ENCODE measurements at regions not wholly inside any gene's neighbourhood (a gene's known extent, or its start where the extent isn't known, plus 50 kb on each side); places are given as distances from the start of the nearest gene placed in this dataset.

DNA sequence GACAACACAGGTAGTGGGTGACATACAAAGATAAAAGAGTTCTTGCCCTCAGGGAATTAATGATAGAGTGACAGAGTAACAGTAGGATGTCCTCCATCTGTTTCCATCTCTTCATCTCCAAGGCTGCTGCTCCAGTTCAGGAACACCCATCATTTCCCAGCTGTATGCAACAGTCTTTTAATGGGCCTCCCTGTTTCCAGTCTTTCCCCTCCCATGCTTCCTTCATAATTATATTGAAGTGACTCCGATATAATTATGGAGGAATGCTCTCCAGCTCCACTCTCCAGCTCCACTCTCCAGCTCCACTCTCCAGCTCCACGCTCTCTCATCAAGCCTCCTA is 65.3 kb upstream of the MSN start:
- TF ChIP-seq NRF1 (IDR thresholded peaks at IDR 0.05; ENCODE audit: low read depth, low read length) (no peak), NFIC (IDR thresholded peaks at IDR 0.05; ENCODE audit: borderline replicate concordance) (no peak), FOXJ3 (CRISPR knock-in tag; IDR thresholded peaks at IDR 0.05) (no peak), RCOR1 (IDR thresholded peaks at IDR 0.05; ENCODE audit: low read length) (no peak), MXI1 (IDR thresholded peaks at IDR 0.05; ENCODE audit: low read depth, low read length) (no peak), EZH2phosphoT487 (IDR thresholded peaks at IDR 0.05; ENCODE audit: borderline replicate concordance, low read depth) (no peak), SIN3A (IDR thresholded peaks at IDR 0.05; ENCODE audit: borderline replicate concordance, low read depth, low read length) (no peak), TCF12 (IDR thresholded peaks at IDR 0.05) (no peak), MEF2A (IDR thresholded peaks at IDR 0.05; ENCODE audit: borderline replicate concordance, low read depth) (no peak), CHD2 (IDR thresholded peaks at IDR 0.05; ENCODE audit: low read length, partially characterized antibody) (no peak), EP300 (IDR thresholded peaks at IDR 0.05; ENCODE audit: borderline replicate concordance in 1 of 2, low read depth in 1 of 2, low read length in 1 of 2) (no peak), GATA2 (CRISPR knock-in tag; IDR thresholded peaks at IDR 0.05) (no peak), JUND (IDR thresholded peaks at IDR 0.05) (no peak), RXRA (IDR thresholded peaks at IDR 0.05; ENCODE audit: borderline replicate concordance, low read depth) (no peak), FOSL2 (IDR thresholded peaks at IDR 0.05; ENCODE audit: borderline replicate concordance, low read depth) (no peak)
- TF ChIP-seq, protein P1, sequence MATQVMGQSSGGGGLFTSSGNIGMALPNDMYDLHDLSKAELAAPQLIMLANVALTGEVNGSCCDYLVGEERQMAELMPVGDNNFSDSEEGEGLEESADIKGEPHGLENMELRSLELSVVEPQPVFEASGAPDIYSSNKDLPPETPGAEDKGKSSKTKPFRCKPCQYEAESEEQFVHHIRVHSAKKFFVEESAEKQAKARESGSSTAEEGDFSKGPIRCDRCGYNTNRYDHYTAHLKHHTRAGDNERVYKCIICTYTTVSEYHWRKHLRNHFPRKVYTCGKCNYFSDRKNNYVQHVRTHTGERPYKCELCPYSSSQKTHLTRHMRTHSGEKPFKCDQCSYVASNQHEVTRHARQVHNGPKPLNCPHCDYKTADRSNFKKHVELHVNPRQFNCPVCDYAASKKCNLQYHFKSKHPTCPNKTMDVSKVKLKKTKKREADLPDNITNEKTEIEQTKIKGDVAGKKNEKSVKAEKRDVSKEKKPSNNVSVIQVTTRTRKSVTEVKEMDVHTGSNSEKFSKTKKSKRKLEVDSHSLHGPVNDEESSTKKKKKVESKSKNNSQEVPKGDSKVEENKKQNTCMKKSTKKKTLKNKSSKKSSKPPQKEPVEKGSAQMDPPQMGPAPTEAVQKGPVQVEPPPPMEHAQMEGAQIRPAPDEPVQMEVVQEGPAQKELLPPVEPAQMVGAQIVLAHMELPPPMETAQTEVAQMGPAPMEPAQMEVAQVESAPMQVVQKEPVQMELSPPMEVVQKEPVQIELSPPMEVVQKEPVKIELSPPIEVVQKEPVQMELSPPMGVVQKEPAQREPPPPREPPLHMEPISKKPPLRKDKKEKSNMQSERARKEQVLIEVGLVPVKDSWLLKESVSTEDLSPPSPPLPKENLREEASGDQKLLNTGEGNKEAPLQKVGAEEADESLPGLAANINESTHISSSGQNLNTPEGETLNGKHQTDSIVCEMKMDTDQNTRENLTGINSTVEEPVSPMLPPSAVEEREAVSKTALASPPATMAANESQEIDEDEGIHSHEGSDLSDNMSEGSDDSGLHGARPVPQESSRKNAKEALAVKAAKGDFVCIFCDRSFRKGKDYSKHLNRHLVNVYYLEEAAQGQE (IDR thresholded peaks at IDR 0.05; ENCODE audit: low read depth, low read length) = no peak
- TF ChIP-seq, protein P2, sequence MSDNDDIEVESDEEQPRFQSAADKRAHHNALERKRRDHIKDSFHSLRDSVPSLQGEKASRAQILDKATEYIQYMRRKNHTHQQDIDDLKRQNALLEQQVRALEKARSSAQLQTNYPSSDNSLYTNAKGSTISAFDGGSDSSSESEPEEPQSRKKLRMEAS (IDR thresholded peaks at IDR 0.05; ENCODE audit: low read depth) = no peak
- TF ChIP-seq, protein P3, sequence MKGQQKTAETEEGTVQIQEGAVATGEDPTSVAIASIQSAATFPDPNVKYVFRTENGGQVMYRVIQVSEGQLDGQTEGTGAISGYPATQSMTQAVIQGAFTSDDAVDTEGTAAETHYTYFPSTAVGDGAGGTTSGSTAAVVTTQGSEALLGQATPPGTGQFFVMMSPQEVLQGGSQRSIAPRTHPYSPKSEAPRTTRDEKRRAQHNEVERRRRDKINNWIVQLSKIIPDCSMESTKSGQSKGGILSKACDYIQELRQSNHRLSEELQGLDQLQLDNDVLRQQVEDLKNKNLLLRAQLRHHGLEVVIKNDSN (IDR thresholded peaks at IDR 0.05; ENCODE audit: borderline replicate concordance, low read depth) = no peak
- TF ChIP-seq, protein P4, sequence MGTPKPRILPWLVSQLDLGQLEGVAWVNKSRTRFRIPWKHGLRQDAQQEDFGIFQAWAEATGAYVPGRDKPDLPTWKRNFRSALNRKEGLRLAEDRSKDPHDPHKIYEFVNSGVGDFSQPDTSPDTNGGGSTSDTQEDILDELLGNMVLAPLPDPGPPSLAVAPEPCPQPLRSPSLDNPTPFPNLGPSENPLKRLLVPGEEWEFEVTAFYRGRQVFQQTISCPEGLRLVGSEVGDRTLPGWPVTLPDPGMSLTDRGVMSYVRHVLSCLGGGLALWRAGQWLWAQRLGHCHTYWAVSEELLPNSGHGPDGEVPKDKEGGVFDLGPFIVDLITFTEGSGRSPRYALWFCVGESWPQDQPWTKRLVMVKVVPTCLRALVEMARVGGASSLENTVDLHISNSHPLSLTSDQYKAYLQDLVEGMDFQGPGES (IDR thresholded peaks at IDR 0.05; ENCODE audit: low read depth, low read length) = no peak
- TF ChIP-seq, protein P5, sequence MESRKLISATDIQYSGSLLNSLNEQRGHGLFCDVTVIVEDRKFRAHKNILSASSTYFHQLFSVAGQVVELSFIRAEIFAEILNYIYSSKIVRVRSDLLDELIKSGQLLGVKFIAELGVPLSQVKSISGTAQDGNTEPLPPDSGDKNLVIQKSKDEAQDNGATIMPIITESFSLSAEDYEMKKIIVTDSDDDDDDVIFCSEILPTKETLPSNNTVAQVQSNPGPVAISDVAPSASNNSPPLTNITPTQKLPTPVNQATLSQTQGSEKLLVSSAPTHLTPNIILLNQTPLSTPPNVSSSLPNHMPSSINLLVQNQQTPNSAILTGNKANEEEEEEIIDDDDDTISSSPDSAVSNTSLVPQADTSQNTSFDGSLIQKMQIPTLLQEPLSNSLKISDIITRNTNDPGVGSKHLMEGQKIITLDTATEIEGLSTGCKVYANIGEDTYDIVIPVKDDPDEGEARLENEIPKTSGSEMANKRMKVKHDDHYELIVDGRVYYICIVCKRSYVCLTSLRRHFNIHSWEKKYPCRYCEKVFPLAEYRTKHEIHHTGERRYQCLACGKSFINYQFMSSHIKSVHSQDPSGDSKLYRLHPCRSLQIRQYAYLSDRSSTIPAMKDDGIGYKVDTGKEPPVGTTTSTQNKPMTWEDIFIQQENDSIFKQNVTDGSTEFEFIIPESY (IDR thresholded peaks at IDR 0.05; ENCODE audit: borderline replicate concordance, low read depth) = no peak
- 30% methylated on average over 2 of the region's 2 CpGs for WGBS (ENCODE audit: low lambda C conversion rate)
- Histone ChIP-seq H3K9me2 (no peaks in the 10 kb centered on the region), H3K79me2 (ENCODE audit: insufficient read depth) (no peaks in the 10 kb centered on the region), H3K9me3 (no peaks in the 10 kb centered on the region), H3F3A (replicated peaks; ENCODE audit: insufficient read depth) (peaks cover 6% of the 10 kb centered on the region), H3K27me3 (ENCODE audit: insufficient read depth) (no peaks in the 10 kb centered on the region), H3K4me2 (no peak overlapping the region), H2AFZ (ENCODE audit: low read depth) (no peak overlapping the region), H3K27ac (ENCODE audit: low read depth in 2 of 2, low read length in 1 of 2) (peak overlapping the region in 1 of 2 experiments; percentile 58; a peak in 2 of 4 replicates), H4K20me1 (ENCODE audit: insufficient read depth) (no peaks in the 10 kb centered on the region), H3K4me1 (ENCODE audit: control insufficient read depth in 1 of 2, insufficient read depth in 2 of 2, low read depth in 1 of 2, low read length in 1 of 2) (no peaks in the 10 kb centered on the region), H3K4me3 (ENCODE audit: low read depth in 2 of 2, low read length in 1 of 2) (no peak overlapping the region), H3K36me3 (replicated peaks in 1 of 2; ENCODE audit: control insufficient read depth in 1 of 2, insufficient read depth in 2 of 2, low read length in 1 of 2) (no peaks in the 10 kb centered on the region), H3K9ac (no peak overlapping the region)
- ChIA-PET POLR2A (no interaction called here), CTCF (interaction anchor here (0.9 kb wide), 1 partner anchor 21 kb away, joined by 4 read pairs; no protein-coding TSS in a partner anchor)
- DNase-seq = no peak
